ENCODE measurements at regions not wholly inside any gene's neighbourhood (a gene's known extent, or its start where the extent isn't known, plus 50 kb on each side); places are given as distances from the start of the nearest gene placed in this dataset.

GRCh38 chr13:76651286-76651685 lies 234.9 kb downstream of the KCTD12 start:
- DNase-seq: no peak

DNA sequence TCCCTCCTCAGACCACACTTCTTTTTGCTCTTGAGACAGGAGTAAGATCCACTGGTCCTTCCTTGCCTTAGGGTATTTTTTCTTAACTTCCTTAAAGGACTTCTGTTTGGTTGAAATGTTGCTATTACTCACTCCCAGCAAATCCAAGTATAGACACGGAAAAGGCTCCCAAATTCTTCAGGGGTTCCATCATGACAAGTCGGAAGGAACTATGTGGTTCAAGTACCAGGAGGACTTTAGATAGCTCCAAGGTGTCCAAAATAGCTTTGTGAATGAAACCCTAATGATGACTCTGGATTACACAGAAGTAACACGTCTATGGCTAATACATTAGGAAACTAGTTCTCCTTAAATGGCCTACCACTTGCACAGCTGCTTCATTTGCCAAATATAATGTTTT lies 238.7 kb downstream of the KCTD12 start:
- no peak for DNase-seq

- no peak for DNase-seq
These were observed 239.3 kb downstream of the KCTD12 start for GRCh38 chr13:76646946-76647345.

DNA sequence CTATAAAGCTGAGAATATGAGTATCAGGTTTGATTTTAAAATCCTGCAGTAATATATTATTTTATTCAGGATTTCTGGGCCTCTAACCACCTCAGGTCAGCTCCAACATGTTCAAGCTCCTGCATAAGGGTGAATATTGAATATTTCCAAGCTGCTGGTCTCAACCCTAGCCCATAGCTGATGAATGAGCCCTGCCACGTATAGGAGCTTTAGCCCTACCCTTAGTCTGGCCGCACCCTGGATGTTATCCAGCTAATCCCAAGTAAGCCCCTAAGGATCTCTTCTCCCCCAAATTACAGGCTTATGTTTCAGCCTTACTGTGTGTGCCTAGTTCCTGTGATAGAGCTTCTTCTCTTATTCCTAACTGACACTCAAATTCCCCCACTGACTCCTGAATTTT lies 240.6 kb downstream of the KCTD12 start:
- DNase-seq: no peak

DNA sequence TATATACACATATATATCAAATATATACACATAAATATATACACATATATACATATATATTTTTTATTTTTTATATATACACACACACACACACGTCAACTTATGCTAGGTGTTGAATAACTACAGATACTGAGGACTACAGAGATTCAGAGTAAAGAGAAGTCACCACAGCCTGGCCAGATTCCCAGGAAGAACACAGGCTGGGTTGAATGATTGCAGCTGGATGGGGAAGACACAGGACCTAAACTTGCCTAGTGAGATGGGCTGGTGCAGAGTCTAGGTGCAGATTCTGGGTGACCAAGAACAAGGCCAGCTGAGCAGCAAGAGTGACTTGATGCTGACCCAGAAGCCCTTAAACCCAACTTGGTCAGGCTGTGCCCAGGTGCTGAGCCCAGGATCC lies 241.3 kb downstream of the KCTD12 start:
- DNase-seq: no peak

GRCh38 chr13:76643596-76643995 lies 242.6 kb downstream of the KCTD12 start:
- DNase-seq: no peak

- DNase-seq: no peak
These were observed 245.1 kb downstream of the KCTD12 start for GRCh38 chr13:76641056-76641455.

GRCh38 chr13:76638882-76639281 lies 247.3 kb downstream of the KCTD12 start:
- DNase-seq: no peak

DNA sequence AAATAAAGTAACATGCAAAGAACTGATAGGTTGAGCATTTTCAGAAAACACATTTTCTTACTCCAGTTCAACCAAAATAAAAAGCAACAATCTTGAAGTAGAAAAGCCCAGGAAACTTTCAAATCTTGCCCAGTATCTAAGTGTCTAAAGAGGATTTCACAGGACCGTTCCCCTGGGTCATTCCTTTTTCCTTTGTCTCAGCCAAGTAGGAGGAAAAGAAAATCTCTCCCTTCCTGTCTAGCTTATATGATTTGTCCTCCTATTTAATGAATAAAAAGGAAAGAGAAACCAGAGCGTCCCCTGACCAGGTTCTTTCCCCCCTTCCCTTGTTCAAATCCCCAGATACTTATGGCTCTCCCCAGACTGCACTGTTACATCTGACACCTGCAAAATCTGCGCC lies 248.0 kb downstream of the KCTD12 start:
- no peak for DNase-seq

- DNase-seq: no peak
These were observed 248.5 kb downstream of the KCTD12 start for GRCh38 chr13:76637641-76638141.

- DNase-seq: no peak
These were observed 249.4 kb downstream of the KCTD12 start for GRCh38 chr13:76636829-76637228.

GRCh38 chr13:76635232-76636230 lies 250.7 kb downstream of the KCTD12 start:
- no peak for DNase-seq

GRCh38 chr13:76634431-76635191 lies 251.6 kb downstream of the KCTD12 start:
- no peak for DNase-seq

GRCh38 chr13:76632401-76633044 lies 253.7 kb downstream of the KCTD12 start:
- no peak for DNase-seq

DNA sequence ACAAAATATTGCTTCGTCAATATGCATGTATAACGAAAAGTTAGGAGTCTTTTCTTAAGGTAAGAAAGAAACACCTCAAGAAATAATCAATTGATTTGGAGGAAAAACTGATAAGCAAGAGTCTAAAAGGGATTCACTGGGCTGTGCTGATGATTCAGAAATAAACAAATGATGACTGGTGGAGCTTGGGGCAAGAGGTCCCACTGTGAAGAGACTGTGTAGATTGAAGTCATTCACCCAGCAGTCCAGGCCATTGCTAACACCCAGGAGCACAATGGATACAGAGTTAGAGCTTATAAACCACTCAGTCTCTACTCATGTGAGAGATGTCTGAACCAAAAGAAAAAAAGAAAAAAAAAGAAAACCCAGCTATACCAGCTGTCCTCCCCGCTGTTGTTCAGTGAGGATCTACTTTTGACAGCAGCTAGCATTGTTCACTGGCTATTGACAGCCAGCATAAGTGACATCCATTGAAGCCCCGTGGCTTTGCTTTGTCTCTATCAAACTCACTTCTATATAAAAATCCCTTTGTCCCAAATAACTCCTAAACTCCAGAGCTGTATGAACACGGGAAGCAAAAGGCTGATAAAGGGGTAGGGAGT lies 255.5 kb downstream of the KCTD12 start:
- DNase-seq: no peak

DNA sequence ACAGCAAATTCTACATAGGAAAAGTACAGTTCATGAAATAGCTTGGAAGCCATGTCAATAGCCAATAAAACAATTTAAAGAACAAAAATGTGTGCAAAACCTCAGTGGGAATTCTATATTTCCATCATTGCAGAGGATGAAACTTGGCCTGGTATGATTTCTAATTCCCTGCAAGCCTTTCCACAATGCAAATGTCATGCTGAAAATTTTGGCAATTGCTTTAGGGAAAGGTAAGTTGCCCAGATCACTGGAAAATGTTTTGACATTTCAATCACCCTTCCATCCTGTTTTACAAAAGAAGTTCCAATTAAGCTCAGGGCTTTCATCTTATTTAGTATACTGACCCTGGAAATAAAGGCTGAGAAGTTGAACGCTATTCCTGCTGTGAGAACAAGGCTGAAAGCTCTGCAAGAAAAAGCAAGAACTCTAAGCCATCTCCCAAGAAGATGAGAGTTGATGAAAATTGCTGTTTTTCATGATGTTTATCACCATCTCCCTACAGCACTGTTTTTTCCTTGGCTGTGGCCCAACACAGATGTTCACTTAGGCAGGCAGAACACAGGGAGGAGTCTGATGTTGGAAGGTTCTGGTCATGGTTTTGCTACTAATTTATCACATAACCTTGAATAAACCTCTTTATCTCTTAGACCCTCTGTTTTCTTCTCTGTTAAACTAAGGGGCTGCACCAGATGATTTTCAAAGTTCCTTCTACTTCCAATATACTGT lies 263.7 kb downstream of the KCTD12 start:
- no peak for DNase-seq

GRCh38 chr13:76621705-76622104 lies 264.5 kb downstream of the KCTD12 start:
- no peak for DNase-seq

DNA sequence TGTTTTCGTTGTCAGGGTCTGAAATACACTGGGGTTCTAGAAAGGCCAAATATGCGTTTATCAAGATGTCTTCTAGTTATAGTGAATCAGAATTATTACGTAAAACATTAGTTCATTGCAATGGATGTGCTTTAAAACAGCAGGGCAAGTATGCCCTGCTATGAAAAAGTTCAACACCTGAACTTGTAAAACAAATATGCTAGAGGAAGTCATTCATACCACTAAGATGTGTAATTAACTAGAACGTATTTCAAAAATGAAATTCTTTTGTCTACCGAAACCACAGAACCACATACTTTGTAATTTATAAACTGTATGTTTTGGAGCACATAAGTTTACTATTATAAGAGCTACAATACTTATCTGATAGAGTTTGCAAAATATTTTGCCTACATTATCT lies 266.2 kb downstream of the KCTD12 start:
- no peak for DNase-seq

- no peak for DNase-seq
These were observed 266.6 kb downstream of the KCTD12 start for GRCh38 chr13:76619631-76620030.

- DNase-seq: no peak
These were observed 275.3 kb downstream of the KCTD12 start for GRCh38 chr13:76610819-76611415.

GRCh38 chr13:76609643-76610042 lies 276.6 kb downstream of the KCTD12 start:
- DNase-seq: no peak

DNA sequence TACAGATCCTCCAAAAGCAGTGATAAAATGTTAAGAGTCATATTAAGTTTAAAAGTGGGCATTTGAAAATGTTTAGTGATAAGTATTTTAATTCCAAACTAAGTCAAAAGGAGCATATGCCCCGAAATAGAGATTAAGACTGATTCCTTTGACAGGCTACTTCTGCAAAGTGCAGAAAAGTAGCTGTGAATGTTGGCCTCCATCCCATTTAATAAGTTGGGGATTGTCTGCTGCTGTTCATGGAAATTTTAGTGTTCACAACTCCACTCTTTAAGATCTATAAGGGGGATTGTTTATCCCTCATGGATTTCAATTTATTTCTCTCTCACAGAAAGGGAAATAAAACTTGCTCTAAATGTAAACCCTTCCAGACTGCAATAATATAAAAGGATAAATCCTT lies 278.3 kb downstream of the KCTD12 start:
- DNase-seq: no peak

Measured in activated CD8-positive, alpha-beta memory T cell treated with anti-CD3 and anti-CD28 coated beads, Interleukin-2, amount 50 U/mL, for 4 hours (primary cell).